Retina (tissue), 1 donor: ENCODE measurements at regions not wholly inside any gene's neighbourhood (a gene's known extent, or its start where the extent isn't known, plus 50 kb on each side); places are given as distances from the start of the nearest gene placed in this dataset.

Experiments
- DNase-seq: peaks from one replicate; pipeline ENCODE4 v3.0.0-alpha.2; 2016

DNA sequence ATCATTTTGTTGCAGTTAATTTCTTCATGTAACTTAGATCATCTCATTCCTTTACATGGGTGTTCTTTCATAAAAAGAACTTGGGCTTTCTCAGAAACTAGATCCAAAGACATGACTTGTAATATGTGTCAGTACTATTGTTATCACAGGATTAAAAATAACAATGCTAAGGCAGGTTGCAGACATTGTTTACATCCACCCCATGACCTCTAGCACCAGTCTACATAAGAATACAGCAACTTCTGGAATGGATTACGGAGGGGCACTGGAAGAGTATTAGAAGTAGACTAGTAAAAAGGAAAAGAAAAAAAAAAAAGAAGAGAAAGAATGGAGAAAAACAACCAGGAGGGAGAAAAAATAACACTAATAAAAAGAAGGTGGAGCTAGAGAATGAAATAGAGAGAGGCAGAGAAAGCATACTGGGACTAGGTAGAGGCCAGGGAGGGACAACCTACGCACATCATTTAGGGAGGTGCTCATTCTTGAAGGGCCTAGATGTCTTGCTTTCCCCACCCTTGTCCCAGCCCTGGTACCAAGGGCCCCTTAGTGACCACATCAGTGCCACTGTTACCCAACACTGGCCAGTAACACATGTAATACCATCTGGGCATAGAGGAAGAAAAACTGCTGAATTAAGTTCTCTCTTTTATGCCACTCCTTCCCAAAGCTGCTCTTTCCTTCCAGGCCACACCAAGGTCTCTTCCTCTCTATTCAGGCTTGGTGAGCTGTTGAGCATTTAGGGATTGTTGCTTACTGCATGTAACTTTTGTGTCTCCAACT lies 70.6 kb upstream of the KLF7 start:
- no peak for DNase-seq

DNA sequence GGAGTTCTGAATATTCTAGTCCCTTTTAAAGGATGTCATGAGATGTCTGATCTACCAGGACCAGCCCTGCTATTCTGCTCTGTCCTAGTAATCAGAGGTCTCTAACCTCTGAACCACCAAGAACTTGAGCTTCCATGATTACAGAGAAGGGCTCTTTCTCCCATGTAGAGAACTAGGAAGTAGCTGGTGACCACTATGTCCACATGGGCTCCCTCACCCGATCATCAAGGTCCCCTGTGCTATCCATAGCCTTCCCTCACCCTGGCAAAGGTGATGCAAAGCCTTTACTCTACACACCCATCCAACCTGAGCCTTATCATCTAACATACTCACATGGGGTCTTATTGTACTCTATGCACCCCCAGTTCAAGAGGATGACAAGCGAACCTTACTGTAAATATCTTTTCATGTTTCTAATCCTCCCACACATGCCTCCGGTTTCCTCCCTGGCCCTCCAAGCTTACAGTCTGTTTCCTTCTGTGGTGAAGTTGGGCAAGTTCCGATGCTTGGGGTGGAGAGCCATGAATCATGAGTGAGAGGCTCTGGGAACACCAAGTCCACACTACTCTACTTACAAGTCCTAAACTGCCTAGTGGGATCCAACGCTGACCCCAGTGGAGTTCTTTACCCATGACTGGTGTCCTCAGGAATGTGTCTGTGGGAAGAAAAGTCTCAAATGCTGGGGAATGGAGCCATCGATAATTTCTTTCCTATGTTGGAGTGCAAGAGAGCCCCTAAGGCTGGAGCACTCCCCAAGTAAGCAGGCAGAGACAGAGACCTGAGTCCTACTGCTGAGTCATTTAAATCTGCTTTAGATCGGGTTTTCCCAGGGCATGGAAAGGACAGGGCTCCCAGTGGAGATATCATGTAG lies 73.3 kb upstream of the KLF7 start:
- no peak for DNase-seq

DNA sequence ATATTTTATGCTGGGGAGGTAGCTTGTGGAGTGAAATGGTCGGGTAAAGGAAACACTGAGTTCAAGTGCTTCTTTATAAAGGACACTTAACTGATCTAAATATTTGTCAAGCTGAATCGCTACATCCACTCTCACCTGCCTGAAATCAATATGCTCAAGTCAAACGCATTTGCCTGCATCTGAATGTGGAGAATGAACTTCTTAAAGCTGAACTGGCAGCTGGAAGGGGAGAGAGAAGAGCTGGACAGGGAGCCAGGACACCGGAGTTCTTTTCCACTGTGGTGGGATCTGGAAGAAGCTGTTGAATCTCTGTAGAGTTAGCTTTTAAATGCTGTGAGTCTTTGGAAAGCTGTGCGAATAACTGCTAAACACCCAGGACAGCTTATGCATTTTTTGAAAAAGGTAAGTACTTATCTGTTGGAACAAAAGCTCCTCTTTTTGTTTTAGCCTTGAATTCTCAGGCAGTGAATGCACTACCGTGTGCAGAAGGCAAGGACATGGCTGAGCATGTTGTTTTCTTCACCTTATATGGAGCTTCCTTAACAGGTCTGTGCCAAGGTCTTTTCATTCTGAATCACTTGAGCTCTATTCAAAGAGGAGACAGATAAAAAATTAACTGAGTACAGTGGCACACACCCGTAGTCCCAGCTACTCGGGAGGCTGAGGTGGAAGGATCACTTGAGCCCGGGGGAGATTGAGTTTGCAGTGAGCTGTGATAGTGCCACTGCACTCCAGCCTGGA lies 74.2 kb upstream of the KLF7 start:
- DNase-seq = no peak

DNA sequence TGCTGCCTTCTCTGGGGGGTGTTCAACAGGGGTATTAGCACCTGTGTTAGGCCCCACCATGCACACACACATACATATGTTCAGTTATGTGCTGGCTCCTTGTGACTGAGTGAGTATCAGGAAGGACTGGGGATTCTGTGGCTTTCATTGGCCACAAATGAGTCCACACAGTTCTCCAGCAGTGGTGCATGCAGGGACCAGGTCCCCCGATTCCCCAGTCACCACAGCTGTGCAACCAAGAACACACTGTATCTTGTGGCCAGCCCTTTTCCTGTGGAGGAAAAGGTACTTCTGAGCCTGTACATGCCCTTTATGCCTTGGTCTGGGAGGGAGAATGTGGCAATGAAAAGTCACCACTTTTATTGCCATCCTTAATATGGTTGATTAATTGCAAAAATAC lies 74.9 kb upstream of the KLF7 start:
- DNase-seq = no peak

DNA sequence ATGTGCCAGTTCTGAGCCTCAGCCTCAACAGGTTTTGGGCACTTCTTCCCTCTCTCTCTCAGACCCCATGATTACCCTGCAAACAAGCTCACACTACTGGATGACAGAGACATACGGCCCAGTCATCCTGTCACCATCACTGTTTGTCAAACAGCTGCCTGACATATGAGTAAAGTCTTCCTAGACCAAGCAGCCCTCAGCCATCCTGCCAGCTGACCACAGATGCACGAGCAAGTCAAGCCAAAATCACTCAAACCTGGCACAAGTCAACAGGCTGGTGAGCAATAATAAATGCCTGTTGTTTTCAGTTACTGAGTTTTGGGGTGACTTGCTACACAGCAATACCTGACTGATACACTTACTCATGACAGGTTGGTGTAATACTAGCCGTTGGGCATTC lies 75.5 kb upstream of the KLF7 start:
- no peak for DNase-seq

DNA sequence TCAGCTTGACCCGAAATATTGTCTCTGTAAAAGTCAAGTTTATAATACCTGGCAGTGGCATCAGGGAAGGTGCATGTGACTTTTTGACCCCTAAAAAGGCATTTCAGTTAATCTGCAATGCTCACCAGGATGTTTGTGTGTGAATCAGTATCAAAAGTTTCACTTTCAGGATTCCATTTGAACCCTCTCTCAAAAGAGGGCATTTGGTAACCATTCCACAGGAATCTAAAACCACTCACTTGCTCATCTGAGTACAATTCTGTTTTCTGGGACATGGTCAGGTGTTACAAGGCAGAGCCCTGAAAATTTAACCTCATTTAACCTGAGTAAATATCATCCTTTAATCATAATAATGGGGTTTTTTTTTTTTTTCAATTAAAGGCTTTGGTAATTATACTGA lies 77.9 kb upstream of the KLF7 start:
- DNase-seq = no peak

DNA sequence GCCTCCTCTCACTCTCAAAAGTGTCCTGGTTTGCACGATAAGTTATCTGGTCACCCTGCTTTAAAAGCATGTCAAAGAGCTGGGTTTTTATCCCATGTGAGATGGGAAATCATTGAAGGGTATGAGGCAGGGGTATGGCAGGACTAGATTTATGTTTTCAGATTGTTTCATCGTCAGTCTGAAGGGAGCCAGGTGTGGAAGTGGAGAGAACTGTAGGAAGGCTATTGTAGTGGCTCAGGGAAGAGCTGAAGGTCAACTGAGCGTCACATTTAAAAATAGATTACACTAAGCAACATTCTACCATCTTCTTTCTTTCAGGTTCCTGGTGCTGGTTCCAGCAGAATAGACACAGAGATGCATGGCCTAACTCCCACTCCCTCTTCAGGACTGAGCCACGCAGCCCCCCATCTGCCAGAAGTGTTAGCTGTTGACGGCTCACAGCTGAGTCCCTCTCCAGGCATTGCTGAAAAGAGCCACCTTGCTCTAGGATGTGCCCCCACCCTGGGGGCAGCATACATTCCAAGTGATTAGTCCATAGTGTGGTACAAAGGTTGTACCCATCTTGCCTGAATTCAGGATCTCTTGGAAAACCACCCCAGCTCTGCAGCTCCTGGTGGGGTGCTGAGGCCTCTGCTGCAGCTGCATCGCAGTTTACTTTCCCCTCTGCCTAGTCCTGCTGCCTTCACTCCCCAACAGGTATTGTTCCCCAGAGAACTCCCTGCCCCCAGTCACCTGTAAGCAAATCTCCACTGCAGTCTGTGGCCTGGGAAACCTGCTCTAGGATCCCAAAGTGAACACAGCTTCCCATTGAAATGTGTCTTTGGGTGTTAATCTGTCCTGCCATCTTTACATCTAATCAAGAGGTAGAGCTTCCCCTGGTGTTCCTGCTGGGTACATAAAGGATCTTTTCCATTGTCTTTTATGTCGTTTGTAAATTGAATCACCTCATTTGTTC lies 79.5 kb upstream of the KLF7 start:
- no peak for DNase-seq

DNA sequence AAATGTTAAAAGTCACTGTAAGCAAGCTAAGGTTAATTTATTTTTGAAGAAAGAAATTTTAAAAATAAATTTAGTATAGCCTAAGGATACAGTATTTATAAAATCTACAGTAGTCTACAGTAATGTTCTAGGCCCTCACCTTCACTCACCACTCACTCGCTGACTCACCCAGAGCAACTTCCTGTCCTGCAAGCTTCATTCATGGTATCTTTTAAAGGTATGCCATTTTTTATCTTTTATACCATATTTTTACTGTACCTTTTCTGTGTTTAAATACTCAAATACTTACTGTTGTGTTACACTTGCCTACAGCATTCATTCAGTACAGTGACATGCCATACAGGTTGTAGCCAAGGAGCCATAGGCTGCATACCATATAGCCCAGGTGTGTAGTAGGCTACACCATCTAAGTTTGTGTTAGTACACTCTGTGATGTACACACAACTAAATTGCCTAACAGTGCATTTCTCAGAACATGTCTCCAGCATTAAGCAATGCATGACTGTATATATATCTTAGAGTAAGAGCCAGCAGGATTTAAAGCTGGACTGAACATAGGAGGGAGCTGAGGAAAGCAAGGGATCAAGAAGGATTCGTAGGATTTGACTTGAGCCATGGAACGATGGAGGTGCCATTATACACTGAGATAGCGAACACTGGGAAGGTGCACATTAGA lies 83.1 kb upstream of the KLF7 start:
- no peak for DNase-seq

DNA sequence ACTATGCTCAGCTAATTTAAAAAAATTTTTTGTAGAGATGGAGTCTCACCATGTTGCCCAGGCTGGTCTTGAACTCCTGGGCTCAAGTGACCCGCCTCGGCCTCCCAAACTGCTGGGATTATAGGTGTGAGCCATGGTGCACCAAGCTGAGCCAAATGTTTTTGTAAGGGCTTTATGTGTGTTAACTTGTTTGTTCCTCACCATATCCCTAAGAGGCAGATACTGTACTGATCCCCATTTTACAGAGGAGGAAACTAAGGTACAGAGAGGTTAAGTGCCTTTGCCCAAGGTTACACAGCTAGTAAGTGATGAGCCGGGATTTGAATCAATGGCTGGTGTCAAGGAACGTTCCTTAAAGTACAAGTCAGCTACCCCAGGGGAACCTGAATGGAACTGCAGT lies 85.3 kb upstream of the KLF7 start:
- no peak for DNase-seq

DNA sequence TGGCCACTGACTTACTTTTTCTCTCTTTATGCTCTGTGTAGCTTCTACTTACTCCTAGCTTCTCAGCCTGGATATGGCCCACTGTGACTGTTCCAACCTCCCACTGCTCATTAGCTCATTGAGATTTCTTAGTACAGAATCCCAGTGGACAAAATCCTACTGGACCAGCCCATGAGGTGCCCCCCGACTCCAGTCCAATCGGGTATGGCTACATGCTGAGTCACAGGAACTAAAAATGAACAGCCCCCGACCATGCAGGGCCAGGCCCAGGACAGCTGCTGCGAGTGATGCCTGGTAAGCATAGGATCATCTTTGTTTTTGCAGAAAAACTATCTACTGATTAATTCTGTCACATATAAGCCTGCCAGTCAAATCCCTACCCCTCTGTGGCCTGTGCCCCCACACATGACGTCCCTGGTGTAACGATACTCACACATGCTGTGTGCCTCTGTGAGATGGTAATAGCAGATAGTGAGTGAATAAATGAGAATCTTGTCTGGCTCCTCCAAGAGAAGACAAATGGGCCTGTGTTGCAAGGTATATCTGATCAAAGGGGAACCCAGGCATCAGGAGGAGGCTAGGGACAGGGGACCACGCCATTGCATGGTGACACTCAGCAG lies 85.9 kb upstream of the KLF7 start:
- DNase-seq = peak; percentile 41

DNA sequence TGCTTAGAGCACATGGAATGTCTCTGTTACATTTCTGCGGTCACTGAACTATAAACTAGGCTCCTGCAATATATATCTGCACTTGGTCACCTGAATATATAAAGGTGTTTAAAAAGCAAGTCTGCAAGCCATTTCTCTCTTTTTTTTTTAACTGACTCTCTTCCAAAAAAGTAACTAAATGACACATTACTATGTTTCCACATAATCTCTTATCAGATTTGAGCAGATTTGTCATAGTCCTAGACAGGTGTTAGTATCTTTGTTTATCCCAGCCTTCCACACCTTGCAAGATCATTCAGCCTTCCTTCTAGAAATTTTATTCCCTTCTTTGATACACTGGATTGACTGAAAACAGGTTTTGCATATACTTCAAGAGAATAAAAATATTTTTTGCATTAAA lies 86.7 kb upstream of the KLF7 start:
- DNase-seq = no peak

DNA sequence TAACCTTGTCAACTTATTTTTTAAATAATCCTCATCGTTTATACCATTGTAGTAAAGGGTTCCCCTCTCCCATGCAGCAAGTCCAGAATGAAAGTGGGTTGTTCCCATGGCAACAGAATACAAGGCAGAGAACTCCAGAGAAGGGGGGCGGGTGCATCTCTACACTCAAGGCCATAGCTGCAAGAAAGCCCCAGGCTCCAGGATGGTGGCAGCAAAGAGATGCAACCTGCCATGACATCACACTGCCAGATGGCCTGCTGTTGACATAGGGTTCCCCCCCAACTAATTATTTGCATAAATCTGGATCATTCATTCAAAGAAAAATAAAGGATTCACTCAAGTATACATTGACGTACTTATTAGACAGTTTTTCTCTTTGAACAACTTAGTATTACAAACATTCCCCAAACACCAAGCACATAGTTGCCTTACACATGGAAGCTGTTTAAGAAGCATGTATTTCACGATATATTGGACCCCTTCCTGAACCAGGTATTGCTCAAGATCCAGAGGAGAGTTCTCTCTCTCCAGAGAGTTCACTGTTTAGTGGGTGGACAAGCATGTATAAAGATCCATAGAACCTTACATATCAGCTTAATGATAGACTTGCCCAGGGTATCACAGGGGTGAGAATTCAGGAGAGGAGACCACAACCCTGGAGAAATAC lies 87.4 kb upstream of the KLF7 start:
- peak; percentile 82 for DNase-seq

DNA sequence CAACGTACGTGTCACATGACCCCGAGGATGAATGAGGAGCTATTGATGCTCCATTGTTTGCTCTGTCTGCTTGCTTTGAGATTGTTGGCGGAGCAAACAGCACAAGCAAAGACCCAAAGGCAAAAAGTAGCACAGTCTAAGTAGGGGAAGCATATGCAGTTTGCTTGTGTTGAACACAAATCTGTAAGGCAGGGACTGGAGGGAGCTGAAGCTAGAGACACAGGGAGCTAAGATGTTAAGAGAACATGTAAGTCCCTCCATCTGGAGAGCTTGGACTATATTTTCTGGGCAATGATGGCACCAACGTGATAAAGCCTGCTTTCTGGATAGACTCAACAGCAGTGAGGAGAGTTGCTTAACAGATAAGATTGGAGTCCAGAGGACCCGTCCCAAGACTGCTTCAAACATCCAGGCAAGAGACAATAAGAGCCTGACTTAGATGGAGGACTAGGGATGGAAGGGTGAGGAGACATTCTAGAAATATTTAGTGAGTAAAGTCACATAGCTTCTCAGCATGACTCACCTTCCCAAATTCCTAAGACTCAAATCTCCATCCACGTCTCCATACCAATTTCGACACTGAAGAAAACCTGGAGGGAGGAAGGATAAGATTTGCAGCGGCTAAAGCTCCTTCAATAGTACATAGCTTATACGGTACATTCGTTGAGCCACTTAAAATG lies 88.1 kb upstream of the KLF7 start:
- peak; percentile 21 for DNase-seq

DNA sequence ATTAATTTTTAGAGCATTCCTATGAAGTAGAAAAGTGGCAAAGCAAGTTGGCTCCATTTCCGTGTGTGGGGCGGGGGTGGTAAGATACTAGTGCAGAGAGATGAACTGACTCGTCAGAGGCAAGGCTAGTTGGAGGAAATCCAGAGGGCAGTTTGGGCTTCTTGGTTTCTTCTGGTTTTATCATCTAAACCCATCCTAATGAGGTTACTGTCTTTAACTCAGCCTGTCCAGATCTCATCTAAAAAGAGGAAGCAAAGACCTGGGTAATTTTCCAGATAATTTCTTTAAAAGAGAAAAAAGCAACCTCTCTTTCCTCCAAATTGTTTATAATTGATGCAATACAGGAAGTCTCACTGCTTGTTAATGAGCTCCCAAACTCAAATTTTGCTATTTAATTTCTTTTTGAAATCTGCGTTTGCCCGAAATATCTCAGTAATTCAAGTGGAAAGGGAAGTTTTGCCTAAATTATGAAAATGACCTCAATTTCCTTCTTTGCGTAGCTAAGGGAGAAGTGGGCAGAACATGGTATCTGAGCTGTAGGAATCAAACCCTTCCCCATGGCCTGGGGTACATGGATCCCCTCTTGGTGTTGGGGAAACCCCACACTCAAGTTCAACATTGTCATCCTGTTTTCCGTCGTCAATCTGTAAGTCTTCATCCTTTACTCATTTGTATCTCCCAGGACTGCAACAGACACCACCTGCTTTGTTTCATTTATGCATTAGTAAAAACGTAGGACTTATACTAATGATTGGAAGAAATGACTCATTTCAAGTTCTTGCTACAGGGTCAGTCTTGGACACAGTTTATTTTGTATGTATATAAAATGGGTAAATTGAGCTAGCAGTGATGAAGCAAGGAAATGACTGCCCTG lies 89.1 kb upstream of the KLF7 start:
- DNase-seq = no peak

DNA sequence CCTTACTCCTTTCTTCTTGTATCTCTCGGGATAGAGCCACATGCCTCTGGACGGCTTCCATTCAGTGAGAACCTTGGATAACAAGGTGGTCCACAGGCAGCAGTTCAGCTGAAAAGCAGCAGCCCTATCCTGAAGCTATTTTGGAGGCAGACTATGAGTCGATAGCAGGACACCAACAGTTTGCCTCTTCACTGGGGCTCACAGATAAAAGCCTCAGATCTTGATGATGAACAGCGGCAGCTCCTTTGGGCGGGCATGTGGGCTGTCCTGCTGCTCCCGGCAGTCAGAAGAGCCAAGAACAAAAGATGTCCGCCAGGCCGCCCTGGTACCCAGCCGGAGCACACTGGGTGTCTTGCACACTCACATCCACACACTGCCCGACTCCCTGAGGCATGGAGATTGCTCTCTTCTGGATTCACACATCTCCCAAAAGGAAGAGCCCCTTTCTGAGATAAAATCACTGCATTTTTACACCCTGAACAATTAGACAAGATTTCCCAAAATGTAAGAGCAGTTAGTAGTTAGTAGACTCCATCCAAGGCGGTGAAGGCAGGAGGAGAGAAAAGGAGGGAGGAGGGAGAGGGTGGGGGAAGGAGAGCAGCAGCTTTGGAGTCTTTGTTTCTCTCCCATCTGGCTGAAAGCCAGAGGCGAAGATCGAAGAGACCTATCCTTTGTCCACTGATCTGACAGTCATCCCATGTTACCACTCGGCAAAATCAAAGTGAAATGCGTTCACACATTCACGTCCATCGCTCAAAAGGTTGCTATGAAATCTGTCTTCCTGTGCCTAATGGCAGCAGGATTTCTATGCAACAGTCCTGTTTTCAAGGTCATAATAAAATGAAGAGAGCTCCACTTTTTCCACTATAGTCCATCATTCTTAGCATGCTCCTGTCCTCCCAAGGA lies 90.1 kb upstream of the KLF7 start:
- DNase-seq = peak; percentile 68

DNA sequence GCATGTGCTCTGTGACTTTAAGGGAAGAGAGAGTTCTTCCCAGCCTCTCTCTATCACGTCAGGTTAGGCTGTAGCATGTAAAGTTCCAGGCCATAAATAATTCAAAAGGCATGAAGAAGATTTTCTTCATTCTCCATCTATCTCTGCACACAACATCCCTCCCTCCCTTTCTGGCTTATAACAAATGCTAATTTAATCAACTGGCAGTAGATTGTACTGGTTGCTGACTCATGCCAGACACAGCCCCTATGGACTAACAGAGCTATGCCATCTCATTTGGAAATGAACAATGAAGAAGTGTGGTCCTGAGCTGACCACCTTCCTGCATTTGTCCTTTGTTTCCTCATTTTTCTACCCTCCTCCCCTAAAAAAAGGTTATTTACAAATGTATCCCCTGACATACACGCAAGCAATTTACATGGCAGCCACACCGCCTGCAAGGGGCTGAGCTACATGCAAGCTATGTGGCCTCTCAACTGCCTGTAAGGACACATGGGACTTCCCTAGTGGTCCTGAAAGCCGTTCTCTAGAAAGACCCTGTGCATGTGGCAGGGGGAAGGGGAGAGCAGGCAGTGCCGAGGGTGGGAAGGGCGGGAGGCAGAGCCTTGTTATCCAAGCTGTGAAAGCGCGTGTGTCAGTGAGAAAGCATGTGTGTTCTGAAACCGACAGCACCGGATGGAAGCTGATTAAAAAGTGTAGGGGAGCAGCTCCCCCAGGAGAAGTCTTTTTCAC lies 90.9 kb upstream of the KLF7 start:
- DNase-seq = peak; percentile 65
